ENCODE measurements at regions not wholly inside any gene's neighbourhood (a gene's known extent, or its start where the extent isn't known, plus 50 kb on each side); places are given as distances from the start of the nearest gene placed in this dataset.
"Not testable (repeated sequence)": the region's sequence is repeated elsewhere in the genome, so short reads cannot be mapped to it uniquely, and the experiment has no call there.

GRCh38 chr2:230617256-230617706, 95.4 kb upstream of the CAB39 start:
- TF ChIP-seq, protein P1, sequence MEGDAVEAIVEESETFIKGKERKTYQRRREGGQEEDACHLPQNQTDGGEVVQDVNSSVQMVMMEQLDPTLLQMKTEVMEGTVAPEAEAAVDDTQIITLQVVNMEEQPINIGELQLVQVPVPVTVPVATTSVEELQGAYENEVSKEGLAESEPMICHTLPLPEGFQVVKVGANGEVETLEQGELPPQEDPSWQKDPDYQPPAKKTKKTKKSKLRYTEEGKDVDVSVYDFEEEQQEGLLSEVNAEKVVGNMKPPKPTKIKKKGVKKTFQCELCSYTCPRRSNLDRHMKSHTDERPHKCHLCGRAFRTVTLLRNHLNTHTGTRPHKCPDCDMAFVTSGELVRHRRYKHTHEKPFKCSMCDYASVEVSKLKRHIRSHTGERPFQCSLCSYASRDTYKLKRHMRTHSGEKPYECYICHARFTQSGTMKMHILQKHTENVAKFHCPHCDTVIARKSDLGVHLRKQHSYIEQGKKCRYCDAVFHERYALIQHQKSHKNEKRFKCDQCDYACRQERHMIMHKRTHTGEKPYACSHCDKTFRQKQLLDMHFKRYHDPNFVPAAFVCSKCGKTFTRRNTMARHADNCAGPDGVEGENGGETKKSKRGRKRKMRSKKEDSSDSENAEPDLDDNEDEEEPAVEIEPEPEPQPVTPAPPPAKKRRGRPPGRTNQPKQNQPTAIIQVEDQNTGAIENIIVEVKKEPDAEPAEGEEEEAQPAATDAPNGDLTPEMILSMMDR (IDR thresholded peaks at IDR 0.05; ENCODE audit: low read length): not testable (repeated sequence)
- TF ChIP-seq EZH2 (optimal IDR thresholded peaks at IDR 0.05; ENCODE audit: low read depth, low read length): not testable (repeated sequence)

All from MM.1S (cell line).